Neural cell (in vitro differentiated cells): ENCODE measurements at regions not wholly inside any gene's neighbourhood (a gene's known extent, or its start where the extent isn't known, plus 50 kb on each side); places are given as distances from the start of the nearest gene placed in this dataset.

Experiments used
- H2AFZ ChIP-seq: fragments of 200-600, 300-800 bp; sonication (generic), shearing (Covaris generic); 2 replicates; pipeline ENCODE4 v1.6.0; 2014; ENCODE audit warnings: low read depth, mild to moderate bottlenecking, antibody characterized with exemption, low read length, moderate library complexity
- H3F3A ChIP-seq: fragments of 200-600 bp; shearing (Covaris generic); 2 replicates; pipeline ENCODE4 v1.6.1; 2016; ENCODE audit warnings: mild to moderate bottlenecking, moderate library complexity, mixed read lengths, antibody characterized with exemption, low read length; ENCODE audit not compliant: insufficient read depth, poor library complexity, severe bottlenecking
- H3K27ac ChIP-seq: fragments of 200-600, 300-800 bp; sonication (generic), shearing (Covaris generic); 2 replicates; pipeline ENCODE4 v1.5.1; 2014; ENCODE audit warnings: mild to moderate bottlenecking, low read length, moderate library complexity
- H3K27me3 ChIP-seq: fragments of 300-800, 200-600 bp; sonication (generic), shearing (Covaris generic); 2 replicates; pipeline ENCODE4 v1.6.0; 2014; ENCODE audit warnings: mild to moderate bottlenecking, low read depth, low read length, moderate library complexity; ENCODE audit not compliant: insufficient read depth
- H3K36me3 ChIP-seq: fragments of 300-800, 200-600 bp; sonication (generic), shearing (Covaris generic); 2 replicates; pipeline ENCODE4 v1.5.1; 2014; ENCODE audit warnings: mild to moderate bottlenecking, antibody characterized with exemption, low read length, moderate library complexity; ENCODE audit not compliant: insufficient read depth
- H3K4me2 ChIP-seq: fragments of 300-800, 200-600 bp; sonication (generic), shearing (Covaris generic); 2 replicates; pipeline ENCODE4 v1.6.0; 2014; ENCODE audit warnings: mild to moderate bottlenecking, low read length
- H3K4me3 ChIP-seq: fragments of 300-800, 200-600 bp; sonication (generic), shearing (Covaris generic); 2 replicates; pipeline ENCODE4 v1.5.1; 2014; ENCODE audit warnings: mild to moderate bottlenecking, low read length, moderate library complexity
- H3K79me2 ChIP-seq: fragments of 200-600 bp; shearing (Covaris generic); replicated peaks from 2 replicates; pipeline ENCODE4 v1.6.0; 2014; ENCODE audit warnings: mild to moderate bottlenecking, low read length, moderate library complexity; ENCODE audit not compliant: insufficient read depth
- H3K9ac ChIP-seq: fragments of 300-800, 200-600 bp; sonication (generic), shearing (Covaris generic); 2 replicates; pipeline ENCODE4 v1.6.1; 2016; ENCODE audit warnings: mild to moderate bottlenecking, low read length, mixed read lengths
- H3K9me2 ChIP-seq: fragments of 200-600 bp; shearing (Covaris generic); 2 replicates; pipeline ENCODE4 v1.6.1; 2016; ENCODE audit warnings: mild to moderate bottlenecking, low read length, mixed read lengths; ENCODE audit not compliant: insufficient read depth
- H3K9me3 ChIP-seq: fragments of 200-600, 300-800 bp; sonication (generic), shearing (Covaris generic); 2 replicates; pipeline ENCODE4 v1.6.1; 2016; ENCODE audit warnings: mild to moderate bottlenecking, mixed run types, low read length, moderate library complexity, mixed read lengths
- H4K20me1 ChIP-seq: fragments of 200-600 bp; shearing (Covaris generic); 2 replicates; pipeline ENCODE4 v1.6.1; 2016; ENCODE audit warnings: mild to moderate bottlenecking, mixed run types; ENCODE audit not compliant: insufficient read depth
- CTCF ChIP-seq: fragments of 450-650 bp; IDR thresholded peaks from 2 replicates; pipeline ENCODE4 v1.5.1; 2014; ENCODE audit warnings: antibody characterized with exemption, mild to moderate bottlenecking, moderate library complexity; ENCODE audit not compliant: poor library complexity, severe bottlenecking
- EP300 ChIP-seq: fragments of 450-650 bp; conservative IDR thresholded peaks from 2 replicates; pipeline ENCODE4 v1.6.1; 2014; ENCODE audit warnings: antibody characterized with exemption, mild to moderate bottlenecking, moderate library complexity; ENCODE audit not compliant: poor library complexity, severe bottlenecking
- EZH2 ChIP-seq: fragments of 200-600, 300-800 bp; shearing (Covaris generic), sonication (generic); IDR thresholded peaks from 2 replicates; pipeline ENCODE4 v1.6.1; 2014; ENCODE audit warnings: antibody characterized with exemption, low read length, borderline replicate concordance, mild to moderate bottlenecking; ENCODE audit not compliant: insufficient read depth, poor library complexity, severe bottlenecking
- MXI1 ChIP-seq: fragments of 450-650 bp; conservative IDR thresholded peaks from 2 replicates; pipeline ENCODE4 v1.6.1; 2014; ENCODE audit warnings: antibody characterized with exemption, mild to moderate bottlenecking; ENCODE audit not compliant: poor library complexity, severe bottlenecking
- POLR2AphosphoS5 ChIP-seq: IDR thresholded peaks from 2 replicates; pipeline ENCODE4 v1.6.1; 2012
- RAD21 ChIP-seq: fragments of 450-650 bp; conservative IDR thresholded peaks from 2 replicates; pipeline ENCODE4 v1.6.1; 2014; ENCODE audit warnings: antibody characterized with exemption, mild to moderate bottlenecking, moderate library complexity
- REST ChIP-seq: IDR thresholded peaks from 2 replicates; pipeline ENCODE4 v1.6.1; 2012; ENCODE audit warnings: borderline replicate concordance
- SMC3 ChIP-seq: fragments of 450-650 bp; conservative IDR thresholded peaks from 2 replicates; pipeline ENCODE4 v1.6.1; 2014; ENCODE audit warnings: antibody characterized with exemption, mild to moderate bottlenecking, moderate library complexity; ENCODE audit not compliant: poor library complexity
- TAF1 ChIP-seq: IDR thresholded peaks from 2 replicates; pipeline ENCODE4 v1.6.1; 2012; ENCODE audit warnings: low read depth

GRCh38 chr14:49114161-49114893, 471.9 kb downstream of the RPS29 start:
- H3K27ac ChIP-seq, result no peak overlapping the region
- no peaks in the 10 kb centered on the region for H4K20me1 ChIP-seq
- H3K4me2 ChIP-seq, result no peak overlapping the region
- H2AFZ ChIP-seq, result no peak overlapping the region
- H3K9ac ChIP-seq, result no peak overlapping the region
- TF ChIP-seq MXI1, result no peak
- no peak for TF ChIP-seq EP300
- TF ChIP-seq RAD21, result no peak
- no peak for TF ChIP-seq SMC3
- no peak for TF ChIP-seq REST
- no peak for TF ChIP-seq EZH2
- TF ChIP-seq TAF1, result no peak
- TF ChIP-seq POLR2AphosphoS5, result no peak
- TF ChIP-seq CTCF, result no peak
- no peaks in the 10 kb centered on the region for H3K9me3 ChIP-seq
- H3K79me2 ChIP-seq, result no peaks in the 10 kb centered on the region
- no peaks in the 10 kb centered on the region for H3K36me3 ChIP-seq
- no peaks in the 10 kb centered on the region for H3F3A ChIP-seq
- no peak overlapping the region for H3K4me3 ChIP-seq
- H3K9me2 ChIP-seq, result no peaks in the 10 kb centered on the region
- no peaks in the 10 kb centered on the region for H3K27me3 ChIP-seq

- H3K36me3 ChIP-seq, result no peaks in the 10 kb centered on the region
- H3F3A ChIP-seq, result no peaks in the 10 kb centered on the region
- no peak overlapping the region for H3K27ac ChIP-seq
- no peak overlapping the region for H2AFZ ChIP-seq
- no peaks in the 10 kb centered on the region for H4K20me1 ChIP-seq
- no peak overlapping the region for H3K9ac ChIP-seq
- H3K9me2 ChIP-seq, result no peaks in the 10 kb centered on the region
- no peak overlapping the region for H3K4me3 ChIP-seq
- no peaks in the 10 kb centered on the region for H3K27me3 ChIP-seq
- TF ChIP-seq TAF1, result no peak
- no peak for TF ChIP-seq SMC3
- no peak for TF ChIP-seq EZH2
- TF ChIP-seq EP300, result no peak
- no peak for TF ChIP-seq REST
- TF ChIP-seq RAD21, result no peak
- no peak for TF ChIP-seq MXI1
- TF ChIP-seq POLR2AphosphoS5, result no peak
- no peak overlapping the region for H3K4me2 ChIP-seq
- H3K9me3 ChIP-seq, result no peaks in the 10 kb centered on the region
- no peaks in the 10 kb centered on the region for H3K79me2 ChIP-seq
Observed at GRCh38 chr14:49106741-49107667, 479.2 kb downstream of the RPS29 start.
